Cardiac septum (tissue), 1 donor: ENCODE measurements at regions not wholly inside any gene's neighbourhood (a gene's known extent, or its start where the extent isn't known, plus 50 kb on each side); places are given as distances from the start of the nearest gene placed in this dataset.
A peak's percentile ranks its signal among the peaks of the same experiment; 100 is the strongest.

ENCODE experiments used
- DNase-seq: peaks from one replicate; pipeline ENCODE4 v3.0.0-alpha.2; 2020; ENCODE audit warnings: low spot score
- intact Hi-C: fragments of 100-400 bp; cut with DNase I; formaldehyde crosslinking; loops from one replicate; pipeline ENCODE4 v1.14.0; 2022
- donor health status: DM: no; HTN: no; CAD: no.

GRCh38 chr11:100629671-100630070, 57.4 kb upstream of the ARHGAP42 start:
- intact Hi-C loops: loop anchor here (5.0 kb wide), 1 partner anchor 303 kb away; no protein-coding TSS in a partner anchor
- no peak for DNase-seq

- intact Hi-C loops: loop anchor here (5.0 kb wide), 1 partner anchor 301 kb away; no protein-coding TSS in a partner anchor
- no peak for DNase-seq
These were observed 56.2 kb upstream of the ARHGAP42 start for GRCh38 chr11:100630898-100631297.

- no peak for DNase-seq
- intact Hi-C loops: loop anchor here (5.0 kb wide), 1 partner anchor 301 kb away; no protein-coding TSS in a partner anchor
These were observed 55.8 kb upstream of the ARHGAP42 start for GRCh38 chr11:100631316-100631715.

- intact Hi-C loops: loop anchor here (5.0 kb wide), 1 partner anchor 299 kb away; no protein-coding TSS in a partner anchor
- peak; percentile 81 for DNase-seq
These were observed 54.1 kb upstream of the ARHGAP42 start for GRCh38 chr11:100632941-100633452.

DNA sequence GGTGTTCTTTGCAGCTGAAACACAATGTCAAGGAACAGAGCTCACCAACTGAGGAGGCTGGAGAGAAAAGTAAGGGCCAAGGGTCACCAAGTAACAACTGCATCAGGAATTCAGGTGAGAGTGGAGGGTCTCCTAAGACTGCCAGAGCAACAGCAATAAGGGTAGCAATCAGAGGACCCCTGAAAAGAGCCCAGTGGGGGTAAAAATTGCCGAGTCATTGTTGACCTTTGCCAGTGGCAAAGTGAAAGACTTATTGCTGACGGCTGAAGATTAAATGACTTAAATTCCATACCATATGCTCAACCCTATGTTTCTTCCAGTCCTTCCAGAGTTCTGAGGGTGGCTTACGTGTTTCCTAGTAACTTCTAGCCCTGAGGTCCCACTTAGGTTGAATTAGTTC, 51.9 kb upstream of the ARHGAP42 start:
- no peak for DNase-seq
- intact Hi-C loops: no loop called here

GRCh38 chr11:100636536-100636935, 50.6 kb upstream of the ARHGAP42 start:
- no peak for DNase-seq
- intact Hi-C loops: no loop called here
